Sigmoid colon (tissue), 4 donors: ENCODE measurements at regions not wholly inside any gene's neighbourhood (a gene's known extent, or its start where the extent isn't known, plus 50 kb on each side); places are given as distances from the start of the nearest gene placed in this dataset.

Source experiments
- CTCF ChIP-seq, 4 experiments: fragments of 450-650 bp in 3 of 4; fragments of 200-600 bp in 1 of 4; IDR thresholded peaks; one replicate each; pipeline ENCODE4 v1.5.1; 2016 to 2019; ENCODE audit warnings: antibody characterized with exemption in 4 of 4, mild to moderate bottlenecking in 3 of 4, moderate library complexity in 2 of 4
- EP300 ChIP-seq, 4 donors: sonication (generic); formaldehyde crosslinking; IDR thresholded peaks; one replicate each; pipeline ENCODE4 v1.6.1; 2017; ENCODE audit warnings: antibody characterized with exemption in 4 of 4
- POLR2A ChIP-seq, 2 donors: fragments of 450-650 bp; IDR thresholded peaks; one replicate each; pipeline ENCODE4 v1.6.1; 2016; ENCODE audit warnings: antibody characterized with exemption in 2 of 2, mild to moderate bottlenecking in 2 of 2, moderate library complexity in 2 of 2
- POLR2AphosphoS5 ChIP-seq, 4 donors: sonication (generic); formaldehyde crosslinking; IDR thresholded peaks; one replicate each; pipeline ENCODE4 v1.6.1; 2017; ENCODE audit warnings: antibody characterized with exemption in 4 of 4

GRCh38 chr11:95486979-95487378, 256.0 kb upstream of the SESN3 start:
- TF ChIP-seq POLR2A (IDR thresholded peaks at IDR 0.05) (no peak), CTCF (IDR thresholded peaks at IDR 0.05) (no peak), POLR2AphosphoS5 (IDR thresholded peaks at IDR 0.05) (no peak), EP300 (IDR thresholded peaks at IDR 0.05) (no peak)
